OCI-LY3 (cell line): ENCODE measurements at regions not wholly inside any gene's neighbourhood (a gene's known extent, or its start where the extent isn't known, plus 50 kb on each side); places are given as distances from the start of the nearest gene placed in this dataset.

Experiments used
- EZH2phosphoT487 ChIP-seq: fragments of 200-600 bp; shearing (Covaris generic); IDR thresholded peaks from 2 replicates; pipeline ENCODE4 v1.6.1; 2018; ENCODE audit warnings: antibody characterized with exemption, mixed run types, low read depth
- TF ChIP-seq, protein P1 (sequence below): fragments of 200-600, 300-600 bp; sonication (generic); IDR thresholded peaks from 2 replicates; pipeline ENCODE4 v1.5.1; 2014; ENCODE audit warnings: antibody characterized with exemption, low read length, low read depth

DNA sequence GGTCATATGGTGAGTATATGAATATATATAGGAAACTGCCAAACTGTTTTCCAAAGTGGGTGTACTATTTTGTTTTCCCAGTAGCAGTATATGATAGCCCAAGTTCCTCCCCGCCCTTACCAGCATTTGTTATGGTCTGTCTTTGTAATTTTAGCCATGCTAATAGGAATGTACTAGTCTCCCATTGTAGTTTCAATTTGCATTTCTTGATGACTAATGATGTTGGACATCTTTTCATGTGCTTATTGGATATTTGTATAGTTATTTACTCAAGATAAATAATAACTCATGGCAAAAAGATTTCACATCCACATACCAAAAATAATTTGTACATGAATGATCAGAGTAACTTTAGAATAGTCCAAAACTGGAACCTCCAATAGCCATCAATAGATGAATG, 75.3 kb upstream of the SERP2 start:
- TF ChIP-seq, protein P1, sequence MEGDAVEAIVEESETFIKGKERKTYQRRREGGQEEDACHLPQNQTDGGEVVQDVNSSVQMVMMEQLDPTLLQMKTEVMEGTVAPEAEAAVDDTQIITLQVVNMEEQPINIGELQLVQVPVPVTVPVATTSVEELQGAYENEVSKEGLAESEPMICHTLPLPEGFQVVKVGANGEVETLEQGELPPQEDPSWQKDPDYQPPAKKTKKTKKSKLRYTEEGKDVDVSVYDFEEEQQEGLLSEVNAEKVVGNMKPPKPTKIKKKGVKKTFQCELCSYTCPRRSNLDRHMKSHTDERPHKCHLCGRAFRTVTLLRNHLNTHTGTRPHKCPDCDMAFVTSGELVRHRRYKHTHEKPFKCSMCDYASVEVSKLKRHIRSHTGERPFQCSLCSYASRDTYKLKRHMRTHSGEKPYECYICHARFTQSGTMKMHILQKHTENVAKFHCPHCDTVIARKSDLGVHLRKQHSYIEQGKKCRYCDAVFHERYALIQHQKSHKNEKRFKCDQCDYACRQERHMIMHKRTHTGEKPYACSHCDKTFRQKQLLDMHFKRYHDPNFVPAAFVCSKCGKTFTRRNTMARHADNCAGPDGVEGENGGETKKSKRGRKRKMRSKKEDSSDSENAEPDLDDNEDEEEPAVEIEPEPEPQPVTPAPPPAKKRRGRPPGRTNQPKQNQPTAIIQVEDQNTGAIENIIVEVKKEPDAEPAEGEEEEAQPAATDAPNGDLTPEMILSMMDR = no peak
- no peak for TF ChIP-seq EZH2phosphoT487
